Hepatocyte (in vitro differentiated cells): ENCODE measurements at regions not wholly inside any gene's neighbourhood (a gene's known extent, or its start where the extent isn't known, plus 50 kb on each side); places are given as distances from the start of the nearest gene placed in this dataset.

Source experiments
- DNase-seq: peaks from one replicate; pipeline ENCODE4 v3.0.0-alpha.2; 2016; ENCODE audit warnings: low spot score
- H2AFZ ChIP-seq: fragments of 200-600 bp; sonication (generic); 2 replicates; pipeline ENCODE4 v1.6.0; 2016; ENCODE audit warnings: antibody characterized with exemption, mild to moderate bottlenecking
- H3K27ac ChIP-seq: fragments of 200-600 bp; sonication (generic); 2 replicates; pipeline ENCODE4 v1.5.1; 2016; ENCODE audit warnings: mild to moderate bottlenecking
- H3K27me3 ChIP-seq: fragments of 200-600 bp; sonication (generic); 2 replicates; pipeline ENCODE4 v1.6.1; 2016
- H3K36me3 ChIP-seq: fragments of 200-600 bp; sonication (generic); replicated peaks from 2 replicates; pipeline ENCODE4 v1.5.1; 2016; ENCODE audit warnings: low read depth; ENCODE audit not compliant: insufficient read depth
- H3K4me1 ChIP-seq: fragments of 200-600 bp; sonication (generic); 2 replicates; pipeline ENCODE4 v1.5.1; 2016; ENCODE audit warnings: mild to moderate bottlenecking, moderate library complexity; ENCODE audit not compliant: insufficient read depth
- H3K4me2 ChIP-seq: fragments of 200-600 bp; sonication (generic); 2 replicates; pipeline ENCODE4 v1.6.0; 2016
- H3K4me3 ChIP-seq: fragments of 200-600 bp; sonication (generic); 2 replicates; pipeline ENCODE4 v1.5.1; 2016; ENCODE audit warnings: mild to moderate bottlenecking
- H3K79me2 ChIP-seq: fragments of 200-600 bp; sonication (generic); 2 replicates; pipeline ENCODE4 v1.6.0; 2017; ENCODE audit warnings: mild to moderate bottlenecking
- H3K9me2 ChIP-seq: fragments of 200-600 bp; sonication (generic); replicated peaks from 2 replicates; pipeline ENCODE4 v1.6.0; 2017; ENCODE audit warnings: mild to moderate bottlenecking; ENCODE audit not compliant: insufficient read depth
- H3K9me3 ChIP-seq: fragments of 200-600 bp; sonication (generic); 2 replicates; pipeline ENCODE4 v1.5.1; 2016; ENCODE audit warnings: low read depth, mild to moderate bottlenecking
- H4K20me1 ChIP-seq: fragments of 200-600 bp; sonication (generic); 2 replicates; pipeline ENCODE4 v1.6.0; 2016; ENCODE audit warnings: mild to moderate bottlenecking; ENCODE audit not compliant: insufficient read depth, poor library complexity, severe bottlenecking
- EZH2 ChIP-seq: fragments of 200-600 bp; sonication (generic); IDR thresholded peaks from 2 replicates; pipeline ENCODE4 v1.6.1; 2016; ENCODE audit warnings: antibody characterized with exemption, mild to moderate bottlenecking, borderline replicate concordance
- EZH2phosphoT487 ChIP-seq: fragments of 200-600 bp; sonication (generic); IDR thresholded peaks from one replicate; pipeline ENCODE4 v1.6.1; 2018; ENCODE audit warnings: antibody characterized with exemption, mild to moderate bottlenecking, low read depth, moderate library complexity; ENCODE audit not compliant: unreplicated experiment, severe bottlenecking
- WGBS: methylation state at CpG from one replicate; pipeline ENCODE4 v1.1.6; 2016; ENCODE audit warnings: low lambda C conversion rate; ENCODE audit errors: missing lambda C conversion rate; 5-methylcytosine and 5-hydroxymethylcytosine counted together
- TF ChIP-seq, protein P1 (sequence below): fragments of 200-600 bp; sonication (generic); IDR thresholded peaks from 2 replicates; pipeline ENCODE4 v1.5.1; 2016; ENCODE audit warnings: antibody characterized with exemption, mild to moderate bottlenecking; ENCODE audit not compliant: poor library complexity

DNA sequence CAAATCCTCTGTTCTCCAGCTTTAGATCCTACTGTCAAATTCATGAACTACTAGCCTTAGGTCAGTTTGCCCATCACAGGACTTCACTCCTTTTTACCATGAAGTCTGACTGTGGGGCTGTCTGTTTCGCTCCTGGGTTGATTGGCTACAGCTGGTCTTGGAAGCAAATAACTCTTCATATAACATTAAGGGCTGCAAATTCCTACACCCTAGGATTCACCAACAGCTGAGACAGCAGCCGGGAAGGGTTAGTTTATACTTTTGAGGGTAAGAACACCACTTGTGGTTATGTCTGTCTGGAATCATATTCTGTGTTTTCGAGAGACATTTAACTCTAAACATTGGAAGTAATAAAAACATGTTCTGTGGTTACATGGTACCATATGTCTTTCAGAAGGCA lies 55.9 kb upstream of the KIAA1217 start:
- 59% methylated on average over 3 of the region's 3 CpGs for WGBS

DNA sequence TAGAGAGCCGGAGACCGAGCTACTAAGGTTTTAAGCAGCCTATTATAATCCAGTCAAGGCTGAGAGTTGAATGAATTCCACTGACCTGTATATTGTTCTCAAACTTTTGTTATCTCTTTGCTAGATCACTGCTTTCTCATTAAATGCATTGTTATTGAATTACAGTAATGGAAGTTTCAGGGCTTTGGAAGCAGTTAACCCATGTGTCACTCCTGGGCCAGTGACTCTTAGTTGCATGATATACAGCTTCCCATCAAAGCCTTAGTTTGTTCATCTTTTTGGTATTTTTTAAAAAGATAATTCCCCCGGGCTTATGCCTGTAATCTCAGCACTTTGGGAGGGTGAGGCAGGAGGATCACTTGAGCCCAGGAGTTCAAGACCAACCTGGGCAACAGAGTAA lies 55.4 kb upstream of the KIAA1217 start:
- H2AFZ ChIP-seq: no peak overlapping the region
- H3K4me2 ChIP-seq: peak overlapping the region; percentile 32
- 39% methylated on average over 3 of the region's 3 CpGs for WGBS
- H3K36me3 ChIP-seq: no peaks in the 10 kb centered on the region
- no peaks in the 10 kb centered on the region for H4K20me1 ChIP-seq
- H3K9me3 ChIP-seq: no peaks in the 10 kb centered on the region
- H3K27ac ChIP-seq: no peak overlapping the region
- no peak overlapping the region for H3K4me3 ChIP-seq
- H3K79me2 ChIP-seq: no peaks in the 10 kb centered on the region
- H3K4me1 ChIP-seq: peaks cover 5% of the 10 kb centered on the region
- DNase-seq: no peak
- H3K27me3 ChIP-seq: no peaks in the 10 kb centered on the region
- TF ChIP-seq, protein P1, sequence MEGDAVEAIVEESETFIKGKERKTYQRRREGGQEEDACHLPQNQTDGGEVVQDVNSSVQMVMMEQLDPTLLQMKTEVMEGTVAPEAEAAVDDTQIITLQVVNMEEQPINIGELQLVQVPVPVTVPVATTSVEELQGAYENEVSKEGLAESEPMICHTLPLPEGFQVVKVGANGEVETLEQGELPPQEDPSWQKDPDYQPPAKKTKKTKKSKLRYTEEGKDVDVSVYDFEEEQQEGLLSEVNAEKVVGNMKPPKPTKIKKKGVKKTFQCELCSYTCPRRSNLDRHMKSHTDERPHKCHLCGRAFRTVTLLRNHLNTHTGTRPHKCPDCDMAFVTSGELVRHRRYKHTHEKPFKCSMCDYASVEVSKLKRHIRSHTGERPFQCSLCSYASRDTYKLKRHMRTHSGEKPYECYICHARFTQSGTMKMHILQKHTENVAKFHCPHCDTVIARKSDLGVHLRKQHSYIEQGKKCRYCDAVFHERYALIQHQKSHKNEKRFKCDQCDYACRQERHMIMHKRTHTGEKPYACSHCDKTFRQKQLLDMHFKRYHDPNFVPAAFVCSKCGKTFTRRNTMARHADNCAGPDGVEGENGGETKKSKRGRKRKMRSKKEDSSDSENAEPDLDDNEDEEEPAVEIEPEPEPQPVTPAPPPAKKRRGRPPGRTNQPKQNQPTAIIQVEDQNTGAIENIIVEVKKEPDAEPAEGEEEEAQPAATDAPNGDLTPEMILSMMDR: no peak
- TF ChIP-seq EZH2phosphoT487 (no peak), EZH2 (no peak)
- H3K9me2 ChIP-seq: no peaks in the 10 kb centered on the region

More for the DNA sequence above, 55.9 kb upstream of the KIAA1217 start:
- no peak for TF ChIP-seq EZH2phosphoT487
- no peak for TF ChIP-seq EZH2
- TF ChIP-seq, protein P1: no peak
- no peak overlapping the region for H3K4me3 ChIP-seq
- H2AFZ ChIP-seq: no peak overlapping the region
- H3K36me3 ChIP-seq: no peaks in the 10 kb centered on the region
- peaks cover 5% of the 10 kb centered on the region for H3K4me1 ChIP-seq
- no peaks in the 10 kb centered on the region for H3K9me2 ChIP-seq
- no peaks in the 10 kb centered on the region for H3K79me2 ChIP-seq
- peak; percentile 12 for DNase-seq
- H3K27ac ChIP-seq: no peak overlapping the region
- H3K4me2 ChIP-seq: peak overlapping the region; percentile 32
- H3K9me3 ChIP-seq: no peaks in the 10 kb centered on the region
- H3K27me3 ChIP-seq: no peaks in the 10 kb centered on the region
- no peaks in the 10 kb centered on the region for H4K20me1 ChIP-seq

DNA sequence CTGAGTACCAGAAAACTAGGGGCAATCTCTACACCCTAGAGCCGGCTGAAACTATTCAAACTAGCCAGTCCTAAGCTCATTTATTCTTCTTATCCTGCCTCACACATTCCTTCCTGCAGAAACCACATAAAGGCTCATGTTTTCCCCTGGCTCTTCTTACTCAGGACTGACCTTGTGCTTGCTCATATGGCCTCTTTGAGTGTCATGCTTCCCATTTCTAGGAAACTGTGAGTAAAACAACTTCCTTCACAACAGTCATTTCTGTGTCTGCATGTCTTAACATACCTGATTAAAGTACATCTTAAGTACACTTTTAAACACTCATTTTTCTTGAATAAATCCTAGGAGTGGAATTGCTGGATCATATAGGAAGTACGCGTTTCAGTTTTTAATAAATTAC lies 52.3 kb upstream of the KIAA1217 start:
- no peaks in the 10 kb centered on the region for H3K36me3 ChIP-seq
- TF ChIP-seq, protein P1: no peak
- TF ChIP-seq EZH2phosphoT487: no peak
- no peak for TF ChIP-seq EZH2
- DNase-seq: no peak
- no peak overlapping the region for H3K27ac ChIP-seq
- H3K4me2 ChIP-seq: no peak overlapping the region
- H3K9me3 ChIP-seq: no peaks in the 10 kb centered on the region
- WGBS: 83% methylated on average over 3 of the region's 3 CpGs
- H3K27me3 ChIP-seq: no peaks in the 10 kb centered on the region
- peaks cover 4% of the 10 kb centered on the region for H3K4me1 ChIP-seq
- H3K79me2 ChIP-seq: no peaks in the 10 kb centered on the region
- H3K4me3 ChIP-seq: no peak overlapping the region
- H3K9me2 ChIP-seq: no peaks in the 10 kb centered on the region
- no peaks in the 10 kb centered on the region for H4K20me1 ChIP-seq
- H2AFZ ChIP-seq: no peak overlapping the region

DNA sequence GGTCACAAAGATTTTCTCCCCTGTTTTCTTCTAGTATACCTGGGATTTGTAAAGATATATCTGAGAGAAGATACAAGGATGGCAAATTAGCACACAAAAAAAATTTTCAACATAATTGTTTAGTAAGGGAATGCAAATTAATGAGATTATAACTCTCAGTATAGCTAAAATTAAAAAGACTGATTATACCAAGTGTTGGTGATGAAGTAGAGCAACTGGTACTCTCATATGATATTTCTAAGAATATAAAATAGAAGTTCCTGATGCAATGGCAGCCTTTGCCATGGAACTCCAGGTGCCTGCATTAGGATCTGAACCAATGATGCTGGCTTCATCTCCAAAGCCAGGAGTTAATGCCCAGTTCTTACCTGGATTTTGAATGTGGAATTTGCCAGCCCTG lies 51.4 kb upstream of the KIAA1217 start:
- TF ChIP-seq EZH2: no peak
- TF ChIP-seq, protein P1: no peak
- TF ChIP-seq EZH2phosphoT487: no peak
- Histone ChIP-seq H3K27ac (no peak overlapping the region), H3K36me3 (no peaks in the 10 kb centered on the region), H3K9me3 (no peaks in the 10 kb centered on the region), H3K4me1 (no peaks in the 10 kb centered on the region), H3K4me3 (no peak overlapping the region), H2AFZ (no peak overlapping the region), H4K20me1 (no peaks in the 10 kb centered on the region), H3K4me2 (no peak overlapping the region), H3K79me2 (no peaks in the 10 kb centered on the region), H3K9me2 (no peaks in the 10 kb centered on the region), H3K27me3 (no peaks in the 10 kb centered on the region)
- DNase-seq: no peak
